HEK293T (cell line): ENCODE measurements at regions not wholly inside any gene's neighbourhood (a gene's known extent, or its start where the extent isn't known, plus 50 kb on each side); places are given as distances from the start of the nearest gene placed in this dataset.

Source experiments
- CTCF ChIA-PET: fragments of 350-600 bp; formaldehyde crosslinking; extraction: SDS; loops from one replicate; lab custom pipeline; 2021; ENCODE audit warnings: antibody characterized with exemption, inconsistent platforms; lab: Yijun Ruan, JAX
- POLR2A ChIA-PET: fragments of 350-600 bp; formaldehyde crosslinking; extraction: SDS; loops from one replicate; lab custom pipeline; 2020; ENCODE audit warnings: antibody characterized with exemption, inconsistent platforms; lab: Yijun Ruan, JAX
- DNase-seq: peaks from one replicate; pipeline ENCODE4 v3.0.0; 2012; ENCODE audit warnings: mixed read lengths; ENCODE audit errors: extremely low spot score
- ARNT ChIP-seq: fragments of 450-650 bp; IDR thresholded peaks from 2 replicates; pipeline ENCODE4 v1.6.1; 2017; ENCODE audit warnings: mild to moderate bottlenecking
- BHLHE40 ChIP-seq: fragments of 450-650 bp; IDR thresholded peaks from 2 replicates; pipeline ENCODE4 v1.6.1; 2016; ENCODE audit warnings: mild to moderate bottlenecking, moderate library complexity, borderline replicate concordance
- CTBP1 ChIP-seq: fragments of 450-650 bp; IDR thresholded peaks from 2 replicates; pipeline ENCODE4 v1.6.1; 2016; ENCODE audit warnings: borderline replicate concordance
- ELF4 ChIP-seq: fragments of 450-650 bp; IDR thresholded peaks from 2 replicates; pipeline ENCODE4 v1.6.1; 2017; ENCODE audit warnings: antibody characterized with exemption
- FOXA1 ChIP-seq: fragments of 450-650 bp; IDR thresholded peaks from 2 replicates; pipeline ENCODE4 v1.6.1; 2016; ENCODE audit warnings: mild to moderate bottlenecking
- FOXK2 ChIP-seq: fragments of 450-650 bp; IDR thresholded peaks from 2 replicates; pipeline ENCODE4 v1.6.1; 2016; ENCODE audit warnings: mild to moderate bottlenecking
- FOXM1 ChIP-seq: fragments of 450-650 bp; IDR thresholded peaks from 2 replicates; pipeline ENCODE4 v1.6.1; 2017; ENCODE audit warnings: mild to moderate bottlenecking, borderline replicate concordance
- HDGF ChIP-seq: fragments of 450-650 bp; IDR thresholded peaks from 2 replicates; pipeline ENCODE4 v1.6.1; 2017; ENCODE audit warnings: antibody characterized with exemption, borderline replicate concordance
- L3MBTL2 ChIP-seq: fragments of 450-650 bp; conservative IDR thresholded peaks from 2 replicates; pipeline ENCODE4 v1.6.1; 2016; ENCODE audit warnings: mild to moderate bottlenecking
- LEF1 ChIP-seq: fragments of 450-650 bp; IDR thresholded peaks from 2 replicates; pipeline ENCODE4 v1.6.1; 2017; ENCODE audit warnings: mild to moderate bottlenecking, borderline replicate concordance
- NFRKB ChIP-seq: fragments of 450-650 bp; IDR thresholded peaks from 2 replicates; pipeline ENCODE4 v1.6.1; 2016; ENCODE audit warnings: mild to moderate bottlenecking, moderate library complexity
- PKNOX1 ChIP-seq: fragments of 450-650 bp; IDR thresholded peaks from 2 replicates; pipeline ENCODE4 v1.6.1; 2016
- SP1 ChIP-seq: fragments of 450-650 bp; IDR thresholded peaks from 2 replicates; pipeline ENCODE4 v1.6.1; 2017
- SUZ12 ChIP-seq: fragments of 450-650 bp; IDR thresholded peaks from 2 replicates; pipeline ENCODE4 v1.6.1; 2016; ENCODE audit warnings: mild to moderate bottlenecking
- TARDBP ChIP-seq: fragments of 450-650 bp; IDR thresholded peaks from 2 replicates; pipeline ENCODE4 v1.6.1; 2016
- ZNF384 ChIP-seq: fragments of 450-650 bp; IDR thresholded peaks from 2 replicates; pipeline ENCODE4 v1.6.1; 2016

GRCh38 chr3:67979342-67979741 is 324.9 kb upstream of the SUCLG2 start:
- DNase-seq: no peak
- CTCF ChIA-PET: no interaction called here
- TF ChIP-seq SUZ12 (no peak), NFRKB (no peak), ARNT (no peak), ELF4 (no peak)
- POLR2A ChIA-PET: no interaction called here

- CTCF ChIA-PET: no interaction called here
- DNase-seq: no peak
Observed at GRCh38 chr3:67977762-67978161, 323.4 kb upstream of the SUCLG2 start.

GRCh38 chr3:67976663-67977062 is 322.3 kb upstream of the SUCLG2 start:
- TF ChIP-seq BHLHE40: no peak
- TF ChIP-seq L3MBTL2: no peak
- no peak for TF ChIP-seq PKNOX1
- no peak for TF ChIP-seq SP1
- TF ChIP-seq FOXA1: no peak
- no peak for TF ChIP-seq LEF1
- no peak for TF ChIP-seq NFRKB
- no peak for TF ChIP-seq HDGF
- TF ChIP-seq TARDBP: no peak
- TF ChIP-seq SUZ12: no peak
- TF ChIP-seq FOXK2: no peak
- TF ChIP-seq ZNF384: no peak
- TF ChIP-seq ELF4: no peak
- TF ChIP-seq FOXM1: no peak
- no peak for TF ChIP-seq ARNT
- no peak for TF ChIP-seq CTBP1
- ChIA-PET CTCF (no interaction called here), POLR2A (no interaction called here)
- DNase-seq: no peak

More at GRCh38 chr3:67977762-67978161, 323.4 kb upstream of the SUCLG2 start:
- TF ChIP-seq SUZ12: no peak
- TF ChIP-seq CTBP1: no peak
- TF ChIP-seq LEF1: no peak
- no peak for TF ChIP-seq SP1
- no peak for TF ChIP-seq BHLHE40
- no peak for TF ChIP-seq FOXM1
- no peak for TF ChIP-seq PKNOX1
- TF ChIP-seq HDGF: no peak
- TF ChIP-seq FOXA1: no peak
- TF ChIP-seq NFRKB: no peak
- POLR2A ChIA-PET: no interaction called here

GRCh38 chr3:67964596-67964995 is 310.2 kb upstream of the SUCLG2 start:
- CTCF ChIA-PET: no interaction called here
- no peak for DNase-seq
- no peak for TF ChIP-seq L3MBTL2
- no peak for TF ChIP-seq BHLHE40
- no peak for TF ChIP-seq SP1

GRCh38 chr3:67957268-67957667 is 302.9 kb upstream of the SUCLG2 start:
- POLR2A ChIA-PET: no interaction called here
- no peak for DNase-seq
- TF ChIP-seq FOXM1 (no peak), SP1 (no peak), ARNT (no peak), ZNF384 (no peak), TARDBP (no peak), FOXA1 (no peak), L3MBTL2 (no peak), LEF1 (no peak), SUZ12 (no peak), HDGF (no peak), BHLHE40 (no peak), ELF4 (no peak)
- CTCF ChIA-PET: no interaction called here

More at GRCh38 chr3:67964596-67964995, 310.2 kb upstream of the SUCLG2 start:
- POLR2A ChIA-PET: no interaction called here

- CTCF ChIA-PET: no interaction called here
- no peak for TF ChIP-seq TARDBP
- no peak for TF ChIP-seq L3MBTL2
- no peak for TF ChIP-seq FOXA1
- TF ChIP-seq PKNOX1: no peak
- no peak for TF ChIP-seq NFRKB
- TF ChIP-seq SP1: no peak
- TF ChIP-seq ELF4: no peak
- no peak for DNase-seq
- POLR2A ChIA-PET: no interaction called here
Observed at GRCh38 chr3:67947808-67948508, 293.5 kb upstream of the SUCLG2 start.

- ChIA-PET CTCF (no interaction called here), POLR2A (no interaction called here)
- TF ChIP-seq FOXM1 (no peak), HDGF (no peak), FOXA1 (no peak), SP1 (no peak), PKNOX1 (no peak), BHLHE40 (no peak), L3MBTL2 (no peak), ZNF384 (no peak), CTBP1 (no peak), NFRKB (no peak), LEF1 (no peak), ARNT (no peak)
- DNase-seq: no peak
Observed at GRCh38 chr3:67946436-67946835, 292.0 kb upstream of the SUCLG2 start.
